ENCODE measurements at regions not wholly inside any gene's neighbourhood (a gene's known extent, or its start where the extent isn't known, plus 50 kb on each side); places are given as distances from the start of the nearest gene placed in this dataset.

GRCh38 chr12:11500861-11501230 is 105.5 kb upstream of the PRB2 start:
- TF ChIP-seq ATF3 (CRISPR knock-in tag; conservative IDR thresholded peaks at IDR 0.05) (no peak), TEAD4 (CRISPR knock-in tag; IDR thresholded peaks at IDR 0.05) (no peak), STAT6 (CRISPR knock-in tag; conservative IDR thresholded peaks at IDR 0.05; ENCODE audit: low read depth) (no peak), IRF1 (CRISPR knock-in tag; IDR thresholded peaks at IDR 0.05) (no peak), MAX (CRISPR knock-in tag; IDR thresholded peaks at IDR 0.05) (no peak), PRDM15 (CRISPR knock-in tag; IDR thresholded peaks at IDR 0.05) (no peak), CTCF (IDR thresholded peaks at IDR 0.05) (no peak)

All from WTC11 (cell line).